Neural crest cell (in vitro differentiated cells): ENCODE measurements at regions not wholly inside any gene's neighbourhood (a gene's known extent, or its start where the extent isn't known, plus 50 kb on each side); places are given as distances from the start of the nearest gene placed in this dataset.

Experiments
- DNase-seq: peaks from one replicate; pipeline ENCODE4 v3.0.0; 2021; ENCODE audit warnings: low read depth, mixed read lengths, low spot score
- H3K27ac Mint-ChIP-seq: one replicate; pipeline ENCODE4 v1.8.0; 2021; ENCODE audit warnings: mild to moderate bottlenecking, mixed read lengths; ENCODE audit not compliant: unreplicated experiment
- H3K27me3 Mint-ChIP-seq: 2 replicates; pipeline ENCODE4 v1.8.0; 2021; ENCODE audit warnings: low read depth, mild to moderate bottlenecking, mixed read lengths
- H3K36me3 Mint-ChIP-seq: 2 replicates; pipeline ENCODE4 v1.8.0; 2021; ENCODE audit warnings: low read depth, mild to moderate bottlenecking, mixed read lengths
- H3K4me1 Mint-ChIP-seq: 2 replicates; pipeline ENCODE4 v1.8.0; 2021; ENCODE audit warnings: mixed read lengths
- H3K4me3 Mint-ChIP-seq: one replicate; pipeline ENCODE4 v1.8.0; 2021; ENCODE audit warnings: mild to moderate bottlenecking, mixed read lengths
- H3K9me3 Mint-ChIP-seq: 2 replicates; pipeline ENCODE4 v1.8.0; 2021; ENCODE audit warnings: mixed read lengths
- TF ChIP-seq, protein P1 (sequence below): fragments of 200-600 bp; sonication (generic); conservative IDR thresholded peaks from 2 replicates; pipeline ENCODE4 v1.5.0; 2021; ENCODE audit warnings: antibody characterized with exemption, mild to moderate bottlenecking

DNA sequence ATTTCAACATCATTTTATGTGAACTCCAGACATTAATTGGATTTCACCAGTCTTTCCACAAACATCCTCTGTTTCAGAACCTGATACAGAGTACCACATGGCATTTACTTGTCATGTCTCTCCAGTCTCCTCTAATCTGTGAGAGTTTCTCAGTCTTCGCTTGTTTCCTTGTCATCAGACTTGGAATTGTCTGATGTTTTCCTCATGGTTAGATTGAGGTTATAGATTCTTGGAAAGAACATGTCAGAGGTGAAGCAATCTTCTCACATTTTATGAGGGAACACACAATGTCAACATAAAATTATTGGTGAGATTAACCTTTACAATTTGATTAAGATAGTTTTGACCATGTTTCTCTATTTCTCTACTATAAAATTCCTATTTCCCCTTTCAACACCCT is 74.9 kb upstream of the TMPRSS15 start:
- Mint-ChIP-seq H3K4me3 (no peak overlapping the region), H3K4me1 (peaks cover 4% of the 10 kb centered on the region), H3K9me3 (peaks cover 3% of the 10 kb centered on the region), H3K36me3 (no peaks in the 10 kb centered on the region), H3K27ac (no peak overlapping the region), H3K27me3 (no peaks in the 10 kb centered on the region)
- no peak for DNase-seq
- TF ChIP-seq, protein P1, sequence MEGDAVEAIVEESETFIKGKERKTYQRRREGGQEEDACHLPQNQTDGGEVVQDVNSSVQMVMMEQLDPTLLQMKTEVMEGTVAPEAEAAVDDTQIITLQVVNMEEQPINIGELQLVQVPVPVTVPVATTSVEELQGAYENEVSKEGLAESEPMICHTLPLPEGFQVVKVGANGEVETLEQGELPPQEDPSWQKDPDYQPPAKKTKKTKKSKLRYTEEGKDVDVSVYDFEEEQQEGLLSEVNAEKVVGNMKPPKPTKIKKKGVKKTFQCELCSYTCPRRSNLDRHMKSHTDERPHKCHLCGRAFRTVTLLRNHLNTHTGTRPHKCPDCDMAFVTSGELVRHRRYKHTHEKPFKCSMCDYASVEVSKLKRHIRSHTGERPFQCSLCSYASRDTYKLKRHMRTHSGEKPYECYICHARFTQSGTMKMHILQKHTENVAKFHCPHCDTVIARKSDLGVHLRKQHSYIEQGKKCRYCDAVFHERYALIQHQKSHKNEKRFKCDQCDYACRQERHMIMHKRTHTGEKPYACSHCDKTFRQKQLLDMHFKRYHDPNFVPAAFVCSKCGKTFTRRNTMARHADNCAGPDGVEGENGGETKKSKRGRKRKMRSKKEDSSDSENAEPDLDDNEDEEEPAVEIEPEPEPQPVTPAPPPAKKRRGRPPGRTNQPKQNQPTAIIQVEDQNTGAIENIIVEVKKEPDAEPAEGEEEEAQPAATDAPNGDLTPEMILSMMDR = no peak

- Mint-ChIP-seq H3K36me3 (no peaks in the 10 kb centered on the region), H3K27ac (no peak overlapping the region), H3K9me3 (no peaks in the 10 kb centered on the region), H3K4me3 (no peak overlapping the region), H3K4me1 (no peaks in the 10 kb centered on the region), H3K27me3 (no peaks in the 10 kb centered on the region)
- TF ChIP-seq, protein P1 = no peak
- no peak for DNase-seq
Measured at GRCh38 chr21:18488252-18488651, 84.7 kb upstream of the TMPRSS15 start.

- Mint-ChIP-seq H3K27ac (no peak overlapping the region), H3K9me3 (no peaks in the 10 kb centered on the region), H3K27me3 (no peaks in the 10 kb centered on the region), H3K4me1 (no peaks in the 10 kb centered on the region), H3K36me3 (no peaks in the 10 kb centered on the region), H3K4me3 (no peak overlapping the region)
- DNase-seq = no peak
- TF ChIP-seq, protein P1 = no peak
Measured at GRCh38 chr21:18493422-18493821, 89.8 kb upstream of the TMPRSS15 start.

DNA sequence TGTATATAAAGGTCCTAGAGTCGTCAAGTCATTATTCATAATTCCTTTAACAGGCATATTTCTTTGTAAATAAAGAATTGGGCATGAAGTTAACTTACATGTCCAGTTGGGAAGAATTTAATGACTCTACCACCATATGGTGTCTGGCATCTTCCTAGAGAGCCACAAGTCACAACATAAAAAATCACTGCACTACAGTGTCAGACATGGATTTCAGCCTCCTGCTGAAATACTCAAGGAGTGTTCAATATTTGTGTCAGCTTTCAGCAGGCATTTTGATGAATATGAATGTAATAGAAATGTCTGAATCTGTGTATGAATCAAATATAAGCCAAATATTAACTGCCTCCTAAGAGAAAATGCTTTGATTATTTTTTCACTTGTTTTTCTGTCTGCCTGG is 91.9 kb upstream of the TMPRSS15 start:
- H3K36me3 Mint-ChIP-seq = no peaks in the 10 kb centered on the region
- H3K4me1 Mint-ChIP-seq = no peaks in the 10 kb centered on the region
- DNase-seq = no peak
- no peaks in the 10 kb centered on the region for H3K27me3 Mint-ChIP-seq
- no peaks in the 10 kb centered on the region for H3K9me3 Mint-ChIP-seq
- no peak overlapping the region for H3K27ac Mint-ChIP-seq
- H3K4me3 Mint-ChIP-seq = no peak overlapping the region
- TF ChIP-seq, protein P1 = no peak

DNA sequence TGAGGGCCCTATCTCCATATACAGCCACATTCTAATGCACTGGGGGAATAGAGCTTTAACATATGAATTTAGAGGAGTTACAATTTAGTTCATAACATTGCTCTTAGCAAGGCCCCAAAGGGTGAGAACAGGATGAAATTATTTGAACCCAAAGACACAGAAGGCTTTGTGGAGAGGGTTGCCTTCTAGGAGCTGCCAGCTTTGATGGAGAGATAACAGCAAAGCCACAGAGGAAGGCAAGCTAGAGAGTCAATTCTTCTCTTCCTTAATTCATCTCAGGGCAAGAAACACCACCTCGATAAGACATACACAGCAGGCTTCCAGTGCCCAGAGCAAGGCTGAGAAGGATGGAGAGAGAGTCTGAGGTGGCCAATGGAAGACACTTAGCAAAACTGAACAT is 94.8 kb upstream of the TMPRSS15 start:
- peaks cover 7% of the 10 kb centered on the region for H3K36me3 Mint-ChIP-seq

More for the DNA sequence above, 94.8 kb upstream of the TMPRSS15 start:
- no peaks in the 10 kb centered on the region for H3K4me1 Mint-ChIP-seq
- no peaks in the 10 kb centered on the region for H3K27me3 Mint-ChIP-seq
- no peak overlapping the region for H3K4me3 Mint-ChIP-seq
- no peak overlapping the region for H3K27ac Mint-ChIP-seq
- peaks cover 6% of the 10 kb centered on the region for H3K9me3 Mint-ChIP-seq
- TF ChIP-seq, protein P1 = no peak
- no peak for DNase-seq
